ENCODE measurements at regions not wholly inside any gene's neighbourhood (a gene's known extent, or its start where the extent isn't known, plus 50 kb on each side); places are given as distances from the start of the nearest gene placed in this dataset.

- TF ChIP-seq POLR2A (IDR thresholded peaks at IDR 0.05) (no peak), CTCF (IDR thresholded peaks at IDR 0.05) (no peak), EP300 (IDR thresholded peaks at IDR 0.05) (no peak)
Measured at GRCh38 chr6:130693944-130694343, 133.3 kb upstream of the SMLR1 start.

Measured in suprapubic skin (tissue), 3 donors.